ENCODE measurements at regions not wholly inside any gene's neighbourhood (a gene's known extent, or its start where the extent isn't known, plus 50 kb on each side); places are given as distances from the start of the nearest gene placed in this dataset.

GRCh38 chr19:32223595-32224370, 121.6 kb upstream of the ZNF507 start:
- TF ChIP-seq RAD21 (IDR thresholded peaks at IDR 0.05; ENCODE audit: low read length) (no peak), CTCF (IDR thresholded peaks at IDR 0.05) (no peak), PBX3 (IDR thresholded peaks at IDR 0.05) (no peak)

Data from SK-N-SH (cell line).